ENCODE measurements at regions not wholly inside any gene's neighbourhood (a gene's known extent, or its start where the extent isn't known, plus 50 kb on each side); places are given as distances from the start of the nearest gene placed in this dataset.
"Not testable (repeated sequence)": the region's sequence is repeated elsewhere in the genome, so short reads cannot be mapped to it uniquely, and the experiment has no call there.

DNA sequence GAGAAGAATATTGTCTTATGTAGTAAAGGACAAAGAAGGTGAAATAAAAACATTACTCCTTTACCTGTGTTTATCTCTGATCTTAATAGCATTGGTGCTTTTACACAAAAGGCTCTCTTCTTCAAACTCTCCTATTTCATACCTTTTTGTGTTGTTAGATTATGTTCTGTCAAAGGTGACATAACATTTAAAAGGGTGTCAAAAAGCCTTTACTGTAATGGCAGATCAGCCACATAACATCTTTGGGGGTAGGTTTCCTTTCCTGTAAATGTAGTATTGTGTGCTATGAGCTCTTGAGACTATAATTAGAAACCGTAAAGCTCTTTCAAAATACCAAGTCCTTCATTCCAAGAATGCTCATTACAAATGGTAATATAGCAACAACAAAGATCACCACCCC is 400.1 kb downstream of the LNPK start:
- DNase-seq = no peak

DNA sequence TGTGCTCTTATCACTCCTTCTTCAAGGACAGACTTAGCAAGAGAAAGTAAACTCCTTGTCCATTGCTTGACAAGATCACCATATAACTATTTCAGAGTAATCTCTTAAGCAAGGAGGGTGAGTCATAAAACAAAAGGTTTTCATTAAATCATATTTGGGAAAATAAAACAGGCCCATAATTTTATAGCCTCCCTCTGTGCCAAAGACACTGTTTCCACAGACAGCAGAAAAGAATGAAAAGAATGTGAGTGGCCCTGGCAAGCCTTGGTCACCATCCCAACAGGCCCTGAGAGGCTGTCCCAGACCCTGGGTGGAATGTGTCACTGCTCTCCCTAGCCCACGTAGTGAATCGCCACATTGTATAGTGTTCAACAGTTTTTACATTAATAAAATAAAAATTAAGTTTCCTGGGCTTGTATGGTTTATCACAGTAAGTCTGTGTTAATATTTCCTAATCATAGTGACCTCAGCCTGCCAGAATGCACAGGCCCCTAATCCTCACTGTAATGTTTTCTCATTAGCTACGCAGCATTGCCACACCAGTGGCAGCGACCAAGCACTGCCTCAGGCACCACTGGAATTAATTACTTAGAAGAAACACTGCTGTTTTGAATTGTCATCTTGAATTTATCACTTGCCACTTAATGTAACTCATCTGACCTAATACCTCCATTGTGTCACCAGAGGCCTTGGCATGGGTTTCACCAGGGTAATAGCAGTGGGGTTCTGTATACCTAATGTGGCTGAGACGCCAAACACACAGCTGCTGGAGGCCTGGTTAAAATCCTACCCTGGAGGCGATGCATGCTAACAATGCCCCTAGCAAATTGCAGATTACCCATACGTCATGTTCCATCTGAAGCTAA is 401.9 kb downstream of the LNPK start:
- DNase-seq = no peak

DNA sequence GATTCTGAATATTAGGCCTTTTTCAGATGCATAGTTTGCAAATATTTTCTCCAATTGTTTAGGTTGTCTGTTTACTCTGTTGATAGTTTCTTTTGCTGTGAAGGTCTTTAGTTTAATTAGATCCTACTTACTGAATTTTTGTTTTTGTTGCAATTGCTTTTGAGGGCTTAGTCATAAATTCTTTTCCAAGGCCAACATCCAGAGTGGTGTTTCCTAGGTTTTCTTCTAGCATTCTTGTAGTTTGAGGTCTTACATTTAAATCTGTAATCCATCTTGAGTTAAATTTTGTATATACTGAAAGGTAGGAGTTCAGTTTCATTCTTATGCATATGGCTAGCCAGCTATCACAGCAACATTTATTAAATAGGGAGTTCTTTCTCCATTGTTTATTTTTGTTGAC is 404.8 kb downstream of the LNPK start:
- no peak for DNase-seq

DNA sequence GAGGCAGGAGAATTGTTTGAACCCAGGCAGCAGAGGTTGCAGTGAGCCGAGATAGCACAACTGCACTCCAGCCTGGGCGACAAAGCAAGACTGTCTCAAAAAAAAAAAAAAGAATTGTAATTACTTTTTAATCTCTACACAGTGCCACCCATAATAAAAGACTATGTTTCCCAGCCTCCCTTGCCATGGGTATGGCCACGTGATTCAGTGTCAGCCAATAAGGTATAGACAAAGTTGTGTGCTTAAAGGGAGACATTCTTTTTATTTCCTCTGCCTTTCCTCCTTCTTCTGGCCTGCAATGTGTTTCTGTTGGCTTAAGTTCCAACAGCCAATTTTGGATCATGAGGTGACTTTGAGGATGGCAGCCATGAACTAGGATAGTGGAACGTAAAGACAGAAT is 406.9 kb downstream of the LNPK start:
- no peak for DNase-seq

DNA sequence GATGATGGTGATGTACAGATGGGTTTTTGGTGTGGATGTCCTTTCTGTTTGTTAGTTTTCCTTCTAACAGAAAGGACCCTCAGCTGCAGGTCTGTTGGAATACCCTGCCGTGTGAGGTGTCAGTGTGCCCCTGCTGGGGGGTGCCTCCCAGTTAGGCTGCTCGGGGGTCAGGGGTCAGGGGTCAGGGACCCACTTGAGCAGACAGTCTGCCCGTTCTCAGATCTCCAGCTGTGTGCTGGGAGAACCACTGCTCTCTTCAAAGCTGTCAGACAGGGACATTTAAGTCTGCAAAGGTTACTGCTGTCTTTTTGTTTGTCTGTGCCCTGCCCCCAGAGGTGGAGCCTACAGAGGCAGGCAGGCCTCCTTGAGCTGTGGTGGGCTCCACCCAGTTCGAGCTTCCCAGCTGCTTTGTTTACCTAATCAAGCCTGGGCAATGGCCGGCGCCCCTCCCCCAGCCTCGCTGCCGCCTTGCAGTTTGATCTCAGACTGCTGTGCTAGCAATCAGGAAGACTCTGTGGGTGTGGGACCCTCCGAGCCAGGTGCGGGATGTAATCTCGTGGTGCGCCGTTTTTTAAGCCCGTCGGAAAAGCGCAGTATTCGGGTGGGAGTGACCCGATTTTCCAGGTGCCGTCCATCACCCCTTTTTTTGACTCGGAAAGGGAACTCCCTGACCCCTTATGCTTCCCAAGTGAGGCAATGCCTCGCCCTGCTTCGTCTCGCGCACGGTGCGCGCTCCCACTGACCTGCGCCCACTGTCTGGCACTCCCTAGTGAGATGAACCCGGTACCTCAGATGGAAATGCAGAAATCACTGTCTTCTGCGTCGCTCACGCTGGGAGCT is 408.2 kb downstream of the LNPK start:
- DNase-seq = not testable (repeated sequence)

DNA sequence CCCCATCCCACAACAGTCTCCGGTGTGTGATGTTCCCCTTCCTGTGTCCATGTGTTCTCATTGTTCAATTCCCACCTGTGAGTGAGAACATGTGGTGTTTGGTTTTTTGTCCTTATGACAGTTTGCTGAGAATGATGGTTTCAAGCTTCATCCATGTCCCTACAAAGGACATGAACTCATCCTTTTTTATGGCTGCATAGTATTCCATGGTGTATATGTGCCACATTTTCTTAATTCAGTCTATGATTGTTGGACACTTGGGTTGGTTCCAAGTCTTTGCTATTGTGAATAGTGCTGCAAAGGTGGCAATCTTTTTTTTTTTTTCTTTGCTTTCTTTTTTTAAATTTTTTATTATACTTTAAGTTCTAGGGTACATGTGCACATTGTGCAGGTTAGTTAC is 406.7 kb upstream of the ATP5MC3 start:
- not testable (repeated sequence) for DNase-seq

DNA sequence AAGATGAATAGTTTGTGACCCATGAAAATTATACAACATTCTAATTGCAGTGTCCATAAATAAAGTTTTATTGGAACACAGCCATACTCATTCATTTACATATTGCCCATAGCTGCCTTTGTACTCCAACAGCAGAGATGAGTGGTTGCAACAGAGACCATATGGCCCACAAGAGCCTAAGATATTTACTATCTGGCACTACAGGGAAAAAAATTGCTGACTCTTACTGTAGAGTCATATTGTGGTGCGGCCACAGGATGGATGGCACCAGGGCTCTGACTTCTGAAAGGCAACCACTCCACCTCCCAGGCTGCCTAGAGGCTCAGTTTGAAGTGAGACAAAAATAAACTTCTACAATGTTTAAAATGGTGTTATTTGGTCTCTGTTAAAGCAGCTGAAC is 404.0 kb upstream of the ATP5MC3 start:
- no peak for DNase-seq

DNA sequence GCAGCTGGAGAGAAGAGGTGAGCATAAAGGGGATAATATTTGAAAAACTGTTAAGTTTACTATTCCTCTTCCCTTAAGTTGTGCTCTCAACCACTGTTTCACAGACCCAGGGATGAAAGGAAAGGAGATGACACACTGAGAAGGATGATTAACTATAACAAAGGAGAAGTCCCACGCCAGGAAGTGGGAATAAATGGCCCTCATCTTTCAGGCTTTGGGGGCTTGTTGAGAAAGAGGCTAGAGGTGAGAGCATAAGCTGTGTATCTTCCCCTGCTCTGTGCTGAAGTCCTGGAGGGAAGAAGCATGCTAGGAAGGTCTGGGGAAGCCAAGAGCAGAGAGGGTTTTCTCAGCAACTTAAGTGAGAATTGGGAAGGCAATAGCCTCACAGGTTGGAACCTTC is 399.1 kb upstream of the ATP5MC3 start:
- DNase-seq = no peak

DNA sequence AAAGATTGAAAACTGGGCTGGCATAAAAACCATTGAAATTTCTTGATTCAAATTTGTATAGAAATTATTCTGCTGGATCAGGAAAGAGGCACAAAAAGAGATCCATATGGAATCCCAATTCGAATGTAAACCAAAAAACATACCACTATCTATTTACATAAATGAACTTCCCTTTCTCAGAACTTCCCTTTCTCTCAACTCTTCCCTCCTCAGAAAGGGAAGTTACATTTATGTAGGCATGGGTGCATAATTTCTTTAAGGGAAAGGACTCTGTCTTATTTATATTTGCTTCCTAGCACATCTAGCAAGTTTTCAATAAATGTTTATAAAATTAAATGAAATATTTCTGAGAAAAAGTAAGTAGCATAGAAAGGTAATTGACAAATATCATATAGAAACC is 398.1 kb upstream of the ATP5MC3 start:
- DNase-seq = no peak

DNA sequence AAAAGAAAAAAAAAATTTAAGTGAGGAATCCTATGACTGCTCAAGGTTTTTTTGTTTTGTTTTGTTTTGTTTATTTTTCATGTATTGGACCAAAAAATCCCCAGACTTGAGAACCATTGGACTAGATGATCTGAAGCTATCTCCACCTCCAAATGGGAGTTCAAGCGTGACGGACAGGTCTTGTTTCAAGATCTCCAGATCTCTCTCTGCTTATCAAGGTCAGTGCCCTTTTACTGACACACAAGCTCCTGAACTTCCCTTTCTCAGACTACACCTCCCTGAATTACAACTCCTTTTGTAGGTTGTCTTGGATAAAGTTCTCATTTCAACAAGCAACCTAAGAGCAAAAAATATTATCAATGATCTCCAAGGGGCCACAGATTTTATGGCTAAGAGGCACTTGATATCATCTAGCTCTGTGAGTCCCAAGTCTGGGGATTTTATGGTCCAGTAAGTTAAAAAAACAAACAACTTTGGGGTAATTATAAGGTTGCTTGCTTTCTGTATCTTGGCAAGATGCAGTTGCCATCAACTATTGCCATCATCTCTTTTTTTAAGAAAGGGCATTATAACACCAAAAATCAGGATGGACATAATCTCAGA is 396.0 kb upstream of the ATP5MC3 start:
- no peak for DNase-seq

DNA sequence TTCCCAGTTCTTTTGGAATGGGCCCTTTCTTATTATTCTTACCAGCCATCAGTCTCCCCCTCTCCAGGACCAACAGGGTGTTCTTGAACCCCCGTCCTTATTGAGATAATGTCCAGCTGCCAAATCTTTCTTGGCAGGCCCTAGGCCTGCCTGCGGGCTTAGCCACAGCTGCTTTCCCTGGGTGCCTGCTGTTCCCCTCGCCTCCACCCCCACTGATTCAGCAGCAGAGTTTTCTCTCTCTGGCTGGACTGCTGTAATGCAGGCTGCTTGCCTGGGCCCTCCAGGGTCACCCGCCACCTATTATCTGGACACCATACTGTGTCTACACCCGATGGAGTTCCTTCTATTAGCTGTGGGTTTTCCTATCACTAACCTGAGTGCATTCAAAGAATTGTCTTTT is 395.4 kb upstream of the ATP5MC3 start:
- no peak for DNase-seq

DNA sequence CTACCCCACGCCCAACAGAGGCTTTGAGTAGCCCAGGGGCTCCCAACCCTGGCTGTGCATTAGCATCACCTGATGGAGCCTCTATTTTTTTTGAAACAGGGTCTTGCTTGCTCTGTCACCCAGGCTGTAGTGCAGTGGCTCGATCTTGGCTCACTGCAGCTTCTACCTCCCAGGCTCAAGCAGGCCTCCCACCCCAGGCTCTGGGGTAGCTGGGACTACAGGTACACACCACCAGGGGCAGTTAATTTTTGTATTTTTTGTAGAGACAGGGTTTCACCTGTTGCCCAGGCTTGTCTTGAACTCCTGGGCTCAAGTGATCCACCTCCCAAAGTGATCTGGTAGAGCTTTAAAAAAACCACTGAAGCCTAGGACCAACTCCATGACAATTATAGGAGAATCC is 394.8 kb upstream of the ATP5MC3 start:
- no peak for DNase-seq

DNA sequence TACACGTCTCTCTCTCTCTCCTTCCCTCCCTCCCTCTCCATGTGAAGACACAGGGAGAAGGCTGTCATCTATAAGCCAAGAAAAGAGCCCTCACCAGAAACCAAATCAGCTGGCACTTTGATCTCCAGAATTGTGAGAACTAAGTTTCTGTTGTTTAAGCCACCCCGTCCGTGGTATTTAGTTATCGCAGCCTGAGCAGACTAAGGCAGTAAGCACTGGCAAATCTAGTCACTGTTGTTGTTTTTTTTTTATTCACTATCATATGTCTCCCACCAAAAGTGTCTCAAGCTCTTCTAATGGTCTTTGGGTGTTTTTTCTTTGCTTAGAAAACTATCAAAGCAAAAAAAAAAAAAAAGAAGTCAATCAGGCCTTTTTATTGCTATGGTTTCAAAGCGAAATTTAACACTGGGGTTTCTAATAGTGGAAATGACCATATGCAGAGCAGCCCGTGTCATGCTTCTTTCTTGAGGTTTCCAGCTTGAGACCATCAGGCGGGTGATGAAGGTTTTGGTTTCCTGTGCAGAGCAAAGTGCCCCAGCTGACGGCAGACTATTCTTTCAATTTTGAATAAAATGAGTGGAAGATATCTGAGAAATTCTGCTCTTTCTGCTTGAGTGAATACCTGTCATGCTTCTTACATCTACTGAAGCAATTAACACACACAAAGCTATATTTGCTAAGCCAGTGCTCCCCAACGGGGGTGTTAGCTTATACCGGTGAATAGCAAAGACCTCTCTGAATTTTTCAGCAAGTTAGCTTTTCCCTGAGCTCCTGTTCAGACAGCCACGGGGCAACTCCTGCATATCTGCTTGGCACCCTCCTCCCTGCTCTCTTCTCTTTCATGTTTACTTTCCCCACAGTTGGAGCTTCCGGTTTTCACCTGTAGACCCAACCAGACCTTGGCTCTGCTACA is 394.1 kb upstream of the ATP5MC3 start:
- peak; percentile 17 for DNase-seq

DNA sequence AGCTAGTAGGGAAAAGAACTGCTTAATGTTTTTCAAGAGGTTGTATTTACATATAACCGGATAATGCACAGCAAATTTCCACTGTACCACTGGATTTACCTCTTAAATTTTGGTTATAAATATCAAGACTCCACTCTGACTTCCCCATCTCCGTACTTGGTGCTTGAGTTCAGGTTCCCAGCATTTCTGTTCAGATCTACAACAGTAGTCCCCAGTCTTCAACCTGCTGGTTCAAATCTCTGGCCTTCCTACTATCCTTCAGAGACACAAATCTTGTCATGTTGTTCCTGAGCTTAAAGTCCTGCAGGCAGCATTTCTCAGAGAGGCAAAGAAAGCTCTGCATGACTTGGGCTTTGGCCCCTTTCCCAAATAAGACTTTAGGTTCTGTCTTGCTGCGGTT is 392.6 kb upstream of the ATP5MC3 start:
- no peak for DNase-seq

DNA sequence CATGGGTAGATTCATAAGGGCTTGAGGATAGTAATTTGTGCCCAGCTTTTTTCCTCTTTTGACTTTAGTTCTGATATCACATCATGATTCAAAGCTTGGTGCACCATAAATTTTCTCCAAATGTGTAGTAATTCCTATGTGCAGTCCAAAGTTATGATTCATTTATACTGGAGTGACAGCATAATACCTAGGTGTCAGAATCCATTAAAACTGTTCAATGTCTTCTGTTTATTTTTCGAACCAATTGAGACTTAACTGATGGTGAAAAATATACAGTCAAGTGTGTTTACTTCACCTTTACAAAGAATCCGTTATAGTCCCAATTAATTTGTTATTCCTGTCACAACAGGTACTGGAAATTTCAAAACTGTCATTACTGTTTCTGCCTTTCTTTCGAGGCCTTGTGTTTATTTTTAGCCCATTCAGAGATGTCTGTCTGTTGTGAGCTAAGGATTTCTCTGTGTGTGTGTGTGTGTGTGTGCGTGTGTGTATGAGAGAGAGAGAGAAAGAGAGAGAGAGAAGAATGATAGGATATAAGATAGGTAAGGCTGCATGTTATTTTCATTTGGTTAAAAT is 389.7 kb upstream of the ATP5MC3 start:
- DNase-seq = no peak

DNA sequence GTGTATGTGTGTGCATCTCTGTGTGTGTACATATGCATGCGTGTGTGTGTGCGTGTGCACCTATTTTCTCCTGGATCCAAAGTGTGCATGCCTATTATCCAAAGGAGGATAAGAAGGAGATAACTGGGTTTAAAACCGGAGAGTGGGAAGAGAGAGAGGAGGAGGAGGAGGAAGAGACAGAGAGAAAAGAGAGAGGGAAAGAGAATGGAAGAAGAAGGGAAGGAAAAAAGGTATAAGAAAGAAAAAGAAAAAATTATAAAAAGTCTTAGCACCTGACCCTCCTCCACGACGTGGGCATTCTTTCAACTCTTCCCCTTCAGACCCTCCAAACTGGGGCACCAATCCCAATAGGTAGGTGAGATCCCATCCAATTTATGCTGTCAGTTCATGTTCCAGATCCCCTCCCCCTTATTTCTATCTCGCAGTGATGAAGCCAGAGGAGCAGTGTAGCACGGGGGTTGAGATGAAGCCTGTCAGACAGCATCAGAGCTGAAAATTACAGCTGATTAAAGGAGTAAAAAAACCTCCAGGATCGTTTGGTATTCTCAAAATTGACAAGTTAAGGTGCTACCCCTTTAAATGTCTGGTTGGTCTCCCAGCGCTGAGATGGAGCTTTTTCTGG is 386.7 kb upstream of the ATP5MC3 start:
- DNase-seq = no peak

DNA sequence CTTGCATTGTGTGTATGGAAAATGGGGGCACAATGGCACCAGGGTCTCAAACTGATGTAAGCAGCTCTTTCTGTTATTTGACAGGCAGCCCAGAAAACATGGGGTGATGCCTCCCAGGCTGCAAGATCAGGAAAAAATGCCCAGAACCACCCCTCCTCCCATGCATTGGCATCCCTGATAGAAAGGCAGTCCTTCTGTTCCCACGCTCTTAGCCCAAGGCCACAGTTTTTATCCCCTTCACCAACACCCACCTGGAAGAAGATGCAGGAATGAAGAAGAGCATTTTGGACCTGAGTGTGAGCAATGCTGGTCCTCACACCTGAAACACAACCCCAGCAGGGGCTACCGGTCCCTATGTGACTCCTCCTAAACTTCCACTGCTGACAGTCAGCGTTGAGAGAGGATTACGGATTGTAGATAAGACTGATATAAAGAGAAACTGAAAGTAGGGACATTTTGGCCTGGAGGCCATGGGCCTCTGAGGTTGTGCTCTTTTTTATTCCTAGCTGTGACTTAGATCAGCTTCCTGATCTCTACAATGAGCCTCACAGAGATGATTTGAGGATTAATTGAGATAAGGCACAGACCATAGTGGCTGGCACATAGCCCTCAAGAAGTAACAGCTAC is 386.0 kb upstream of the ATP5MC3 start:
- DNase-seq = no peak

DNA sequence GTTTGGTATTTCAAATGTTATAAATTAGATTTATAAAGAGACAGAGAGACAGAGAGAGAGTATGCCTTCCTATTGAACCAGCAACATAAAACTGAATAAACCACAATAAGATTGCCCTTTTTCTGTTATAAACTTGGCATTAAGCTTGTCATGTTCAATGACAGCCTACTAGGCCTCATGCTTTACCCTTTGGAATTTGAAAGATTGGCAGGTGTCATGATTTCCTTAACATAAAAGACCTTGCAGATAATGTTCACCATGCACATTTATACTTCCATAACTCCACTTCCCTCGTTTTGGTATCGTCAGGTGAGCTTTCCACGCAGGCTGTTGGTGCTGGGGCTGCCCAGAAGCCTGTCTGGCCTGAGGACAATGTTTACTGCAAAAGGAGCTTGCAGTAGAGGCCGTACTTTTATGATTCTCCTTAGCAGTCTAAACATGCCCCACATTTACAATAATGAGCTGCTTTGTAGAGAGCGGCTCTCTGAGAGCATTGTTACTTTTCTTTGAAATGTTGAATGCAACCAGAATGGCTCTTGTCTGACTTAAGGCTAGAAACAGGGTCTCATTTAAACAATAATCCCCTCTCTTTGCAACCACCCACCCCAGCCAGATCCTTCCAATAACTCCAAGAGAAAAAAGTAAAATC is 379.1 kb upstream of the ATP5MC3 start:
- no peak for DNase-seq

DNA sequence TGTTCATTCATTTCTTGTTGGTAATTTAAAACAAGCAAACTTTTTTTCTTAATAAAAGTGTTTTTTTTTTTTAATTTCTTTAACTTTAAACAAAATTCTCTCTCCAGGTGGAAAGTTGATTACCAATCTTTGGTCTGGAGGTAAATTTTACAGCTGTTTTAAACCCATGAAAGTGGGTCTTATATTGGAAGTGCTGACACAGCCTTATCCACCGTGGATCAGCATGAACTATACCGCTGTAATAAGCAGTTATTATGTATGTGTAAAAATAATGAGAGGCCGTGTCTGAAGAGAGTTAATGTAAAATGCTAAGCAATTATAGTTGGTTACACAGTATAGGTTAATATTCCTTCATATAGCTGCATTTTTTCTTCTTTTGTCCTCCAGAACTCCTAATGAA is 378.1 kb upstream of the ATP5MC3 start:
- no peak for DNase-seq

DNA sequence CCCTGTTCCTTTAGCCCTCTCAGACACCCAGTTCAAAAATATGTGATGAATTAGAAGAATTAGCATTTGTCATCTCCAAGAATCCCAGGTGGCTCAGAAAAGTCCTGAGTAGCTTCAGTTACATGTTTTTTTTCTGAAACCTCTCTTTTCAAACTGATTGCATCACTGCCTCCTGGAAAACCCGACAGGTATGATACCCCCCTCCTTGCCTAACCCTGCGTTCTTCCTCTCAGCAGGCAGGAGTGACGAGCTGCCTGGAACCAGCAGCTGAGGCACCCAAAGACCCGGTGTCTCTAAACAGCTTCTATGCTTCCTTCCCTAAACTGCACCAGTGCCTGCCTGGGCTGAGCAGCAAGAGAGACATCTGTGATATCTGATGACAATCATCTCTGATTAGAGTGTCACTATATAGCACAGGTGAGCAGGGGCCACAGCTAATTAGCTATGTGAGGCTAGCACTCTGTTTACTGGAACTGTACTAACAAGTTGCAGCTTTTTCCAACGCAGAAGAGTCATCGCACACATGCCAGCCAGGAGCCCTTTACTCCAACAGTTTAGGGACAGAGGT is 376.4 kb upstream of the ATP5MC3 start:
- no peak for DNase-seq
